NCI-H187 treated with DMSO at 0.1 percent for 48 hours (cell line): ENCODE measurements at regions not wholly inside any gene's neighbourhood (a gene's known extent, or its start where the extent isn't known, plus 50 kb on each side); places are given as distances from the start of the nearest gene placed in this dataset.
"Not testable (repeated sequence)": the region's sequence is repeated elsewhere in the genome, so short reads cannot be mapped to it uniquely, and the experiment has no call there.

Experiments used
- DNase-seq: peaks from one replicate; lab custom pipeline; 2025; lab: John Stamatoyannopoulos, UW

DNA sequence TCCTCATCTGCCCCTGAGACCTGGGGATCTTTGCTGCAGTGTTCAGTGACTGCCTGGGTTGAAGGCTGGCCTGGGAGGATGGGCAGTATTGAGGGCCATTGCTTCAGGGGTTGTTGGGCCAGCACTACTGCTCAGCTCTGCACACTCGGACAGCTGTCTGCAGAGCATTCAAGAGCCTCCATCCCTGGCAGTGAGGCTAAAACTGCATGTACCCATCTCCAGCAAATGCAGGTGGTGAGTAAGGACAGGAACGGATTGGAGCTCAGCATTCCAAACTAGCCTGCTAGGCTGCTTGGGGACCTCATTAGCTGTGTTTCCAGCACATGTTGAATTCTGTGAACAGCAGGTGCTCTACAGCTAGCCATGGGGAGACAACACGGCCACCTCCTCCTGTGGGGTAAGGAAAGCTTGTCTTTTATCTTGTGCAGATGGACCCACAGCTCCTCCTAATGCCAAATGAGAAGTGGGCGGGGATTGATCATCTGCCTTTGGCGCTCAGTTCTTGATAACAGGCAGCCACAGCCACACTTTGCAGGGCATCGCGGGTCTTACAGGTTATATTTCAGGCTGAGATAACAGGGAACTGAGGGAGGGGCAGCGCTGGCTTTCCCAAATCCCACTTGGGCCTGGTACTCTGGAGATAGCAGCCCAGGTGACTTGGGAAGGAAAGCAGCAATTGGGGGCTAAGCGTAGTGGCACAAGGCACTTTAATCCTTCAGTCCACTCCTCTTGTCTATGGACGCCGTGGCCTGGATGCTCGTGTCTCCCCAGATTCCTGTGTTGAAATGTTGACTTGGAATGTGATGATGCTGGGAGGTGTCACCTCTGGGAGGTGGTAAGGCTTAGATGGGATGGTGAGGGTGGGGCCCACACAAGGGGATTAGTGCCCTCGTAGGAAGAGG lies 254.5 kb upstream of the B3GAT1 start:
- DNase-seq, result no peak

DNA sequence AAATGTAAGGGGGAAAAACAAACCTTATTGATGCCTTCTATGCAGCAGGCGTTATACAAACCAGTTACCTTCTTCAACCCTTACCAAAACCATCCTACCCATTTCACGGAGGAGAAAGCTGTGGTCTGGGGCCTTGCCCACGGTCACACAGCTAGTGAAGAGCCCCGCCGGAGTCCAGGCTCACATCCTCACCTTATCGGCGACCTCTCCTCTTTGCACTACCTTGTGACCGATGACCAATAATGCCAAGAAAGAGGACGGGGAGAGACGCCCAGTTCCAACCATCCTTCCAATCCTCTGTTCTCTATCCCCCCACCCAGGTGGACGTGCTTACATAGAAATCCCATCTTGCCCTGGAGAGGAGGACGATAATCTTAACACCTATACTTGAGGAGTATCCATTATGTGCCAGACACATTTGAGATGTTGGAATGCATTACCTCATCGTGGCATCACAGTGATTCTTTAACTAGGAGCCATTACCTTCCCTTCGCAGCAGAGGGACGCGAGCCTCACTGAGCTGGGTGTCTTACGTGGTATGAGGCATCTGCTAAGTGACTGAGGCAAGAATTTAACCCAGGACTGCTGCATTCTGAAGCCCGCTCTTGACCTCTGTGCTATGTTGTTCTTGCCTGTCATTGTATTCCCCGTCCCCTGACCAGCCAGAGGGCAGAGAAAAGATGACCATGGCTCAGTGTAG lies 253.7 kb upstream of the B3GAT1 start:
- DNase-seq, result no peak

GRCh38 chr11:134665188-134665535 lies 253.1 kb upstream of the B3GAT1 start:
- DNase-seq, result no peak

DNA sequence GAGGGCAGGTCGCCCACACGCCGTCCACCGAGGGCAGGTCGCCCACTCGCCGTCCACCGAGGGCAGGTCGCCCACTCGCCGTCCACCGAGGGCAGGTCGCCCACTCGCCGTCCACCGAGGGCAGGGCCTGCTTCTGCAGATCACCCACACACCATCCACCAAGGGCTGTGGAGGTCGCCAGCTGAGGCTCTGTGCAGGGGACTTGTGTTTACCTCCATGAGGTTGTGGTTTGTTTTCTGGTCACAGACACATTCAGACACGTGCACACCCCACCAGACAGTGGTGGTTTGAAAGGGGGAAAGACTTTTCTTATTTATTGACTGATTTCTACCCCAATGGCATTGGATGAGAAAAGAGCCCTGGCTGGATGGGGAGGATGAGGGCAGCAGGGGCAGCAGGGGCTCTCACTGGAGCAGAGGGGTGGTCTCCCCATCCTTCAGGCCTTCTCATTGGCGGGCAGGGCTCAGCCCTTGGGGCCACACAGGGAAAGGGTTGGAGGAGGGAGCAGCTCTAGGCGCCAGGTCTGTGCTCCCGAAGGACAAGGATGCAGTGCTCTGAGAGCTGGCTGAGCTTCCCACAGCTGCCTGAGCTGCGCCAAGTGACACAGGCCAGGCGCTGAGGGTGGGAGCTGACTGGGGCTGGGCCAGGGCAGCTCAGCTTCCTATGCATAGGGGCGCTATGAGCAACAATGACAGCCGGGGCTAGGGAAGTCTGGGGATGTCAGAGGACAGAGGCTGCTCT lies 252.6 kb upstream of the B3GAT1 start:
- no peak for DNase-seq

- no peak for DNase-seq
Measured at GRCh38 chr11:134663506-134664313, 251.7 kb upstream of the B3GAT1 start.

DNA sequence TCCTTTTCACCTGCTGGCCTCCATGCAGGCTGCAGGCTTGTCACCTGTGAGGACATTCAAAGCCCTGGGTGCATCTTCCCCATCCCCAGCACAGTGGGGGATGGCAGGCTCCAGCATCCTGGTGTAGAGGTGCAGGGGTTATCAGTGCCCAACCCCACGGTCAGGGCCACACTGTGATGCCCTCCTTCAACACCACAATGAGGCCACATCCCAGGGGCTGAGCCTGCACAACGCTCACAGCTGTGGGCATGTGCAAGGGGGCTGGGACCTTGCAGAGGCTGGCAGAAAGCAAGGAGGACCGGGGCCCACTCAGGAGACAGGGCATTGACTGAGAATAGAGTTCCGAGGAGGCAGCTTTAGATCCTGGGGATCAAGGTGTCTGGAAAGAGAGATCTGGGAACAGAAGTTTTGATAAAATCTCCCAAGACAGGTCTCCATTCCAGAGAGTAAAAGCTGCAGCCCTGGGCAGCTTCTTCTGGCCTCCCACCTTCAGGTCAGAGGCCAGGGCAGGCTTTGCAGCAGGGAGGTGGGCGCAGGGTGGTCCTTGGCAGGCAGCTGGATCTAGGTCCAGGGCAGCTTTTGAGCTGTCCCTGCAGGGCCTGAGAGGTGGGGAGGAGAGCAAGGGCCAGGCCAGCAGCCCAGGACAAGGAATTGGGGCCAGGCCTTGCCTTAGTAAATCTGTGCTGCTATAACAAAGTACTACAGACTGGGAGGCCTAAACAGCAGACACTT lies 250.8 kb upstream of the B3GAT1 start:
- DNase-seq, result no peak

DNA sequence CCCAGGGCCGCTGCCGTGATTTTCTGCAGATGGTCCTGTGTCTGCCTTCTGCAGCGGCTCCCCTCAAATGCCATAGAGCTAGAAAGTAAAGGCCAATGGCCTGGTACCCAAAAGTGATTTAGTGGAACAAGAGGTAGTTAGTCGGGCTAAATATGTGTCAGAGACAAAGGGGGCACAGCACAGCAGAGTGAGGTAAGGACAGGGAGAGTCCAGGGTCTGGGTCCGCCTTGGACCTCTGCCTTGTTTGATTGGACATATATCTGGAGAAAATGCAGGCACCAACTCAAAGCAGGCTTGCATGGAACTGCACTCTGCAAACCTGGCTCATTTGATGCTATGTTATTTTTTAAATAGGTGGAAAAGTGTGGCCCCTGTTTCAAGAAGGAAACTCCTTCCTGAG lies 249.6 kb upstream of the B3GAT1 start:
- DNase-seq, result no peak

DNA sequence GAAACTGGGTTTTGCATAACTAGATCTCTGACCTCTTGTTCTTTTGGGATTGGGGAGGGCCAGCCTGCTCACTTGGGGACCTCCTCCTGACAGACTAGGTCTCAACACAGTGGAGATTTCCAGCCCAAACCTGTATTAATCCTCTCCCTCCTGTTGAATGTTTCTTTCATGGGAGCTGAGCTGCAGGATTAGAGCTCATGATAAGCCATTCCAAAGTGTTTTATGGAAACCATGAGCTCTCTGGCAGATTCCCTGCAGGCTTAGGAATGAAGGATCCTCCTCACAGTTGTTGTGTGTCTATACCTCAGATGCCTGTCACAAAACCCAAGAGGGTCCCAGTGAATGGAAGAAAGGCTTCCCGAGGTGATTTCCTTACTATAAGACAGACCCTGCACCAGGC lies 248.4 kb upstream of the B3GAT1 start:
- DNase-seq, result no peak

GRCh38 chr11:134659882-134660281 lies 247.8 kb upstream of the B3GAT1 start:
- DNase-seq, result no peak

GRCh38 chr11:134658481-134659225 lies 246.6 kb upstream of the B3GAT1 start:
- DNase-seq, result no peak

- DNase-seq, result no peak
Measured at GRCh38 chr11:134657631-134658030, 245.6 kb upstream of the B3GAT1 start.

- DNase-seq, result no peak
Measured at GRCh38 chr11:134656861-134657540, 245.0 kb upstream of the B3GAT1 start.

- DNase-seq, result not testable (repeated sequence)
Measured at GRCh38 chr11:134656086-134656840, 244.2 kb upstream of the B3GAT1 start.

DNA sequence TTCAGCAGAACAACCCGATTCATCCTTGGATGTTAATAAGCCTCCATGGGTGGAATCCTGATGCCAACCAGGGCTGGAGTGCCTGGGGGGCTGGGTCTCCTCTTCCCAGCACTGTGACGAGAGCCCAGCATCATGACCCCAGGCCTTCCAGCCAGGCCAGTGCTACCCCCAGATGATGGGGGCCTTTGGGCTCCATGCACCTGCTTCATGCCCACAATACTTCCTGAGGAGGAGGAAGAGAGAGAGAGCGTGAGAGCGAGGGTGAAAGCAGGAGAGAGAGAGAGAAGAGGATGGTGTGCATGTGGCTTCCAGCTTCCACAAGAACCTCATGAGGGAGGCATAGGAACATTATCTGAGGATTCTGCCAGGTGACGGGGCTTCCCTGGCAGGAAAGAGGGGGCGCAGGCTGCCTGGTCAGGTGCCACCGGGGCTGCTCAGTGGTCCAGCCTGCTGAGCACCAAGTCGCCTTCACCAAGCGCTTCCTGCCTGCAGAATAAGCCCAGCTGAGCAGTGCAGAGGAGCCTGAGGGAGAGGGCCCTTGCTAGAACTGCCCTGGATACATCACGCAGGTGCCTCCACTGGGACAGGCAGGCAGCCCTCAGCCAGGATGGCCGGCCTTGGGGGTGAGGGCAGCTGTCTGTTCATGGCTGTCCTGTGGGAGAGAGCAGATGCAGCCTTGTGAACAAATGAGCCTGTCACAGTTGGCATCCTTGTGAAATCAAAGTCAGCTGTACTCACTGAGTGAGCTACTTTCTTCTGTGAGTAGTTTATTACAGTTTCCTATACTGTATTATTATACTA lies 243.3 kb upstream of the B3GAT1 start:
- DNase-seq, result no peak

- no peak for DNase-seq
Measured at GRCh38 chr11:134654161-134654915, 242.3 kb upstream of the B3GAT1 start.

GRCh38 chr11:134652586-134653255 lies 240.7 kb upstream of the B3GAT1 start:
- no peak for DNase-seq
